ENCODE measurements at regions not wholly inside any gene's neighbourhood (a gene's known extent, or its start where the extent isn't known, plus 50 kb on each side); places are given as distances from the start of the nearest gene placed in this dataset.
"Not testable (repeated sequence)": the region's sequence is repeated elsewhere in the genome, so short reads cannot be mapped to it uniquely, and the experiment has no call there.

- Mint-ChIP-seq H3K9me3 (peaks cover 21% of the 10 kb centered on the region), H3K27ac (no peak overlapping the region), H3K4me3 (no peak overlapping the region), H3K36me3 (ENCODE audit: low read depth) (no peaks in the 10 kb centered on the region), H3K4me1 (ENCODE audit: low read depth) (no peaks in the 10 kb centered on the region), H3K27me3 (no peaks in the 10 kb centered on the region)
- CTCF ChIA-PET: no interaction called here
- TF ChIP-seq CTCF (IDR thresholded peaks at IDR 0.05): no peak
- no peak for ATAC-seq
- intact Hi-C loops (cut with micrococcal nuclease): no loop called here
- DNase-seq: no peak
- POLR2A ChIA-PET: no interaction called here
Measured at GRCh38 chr7:153567426-153567825, 484.8 kb upstream of the DPP6 start.

DNA sequence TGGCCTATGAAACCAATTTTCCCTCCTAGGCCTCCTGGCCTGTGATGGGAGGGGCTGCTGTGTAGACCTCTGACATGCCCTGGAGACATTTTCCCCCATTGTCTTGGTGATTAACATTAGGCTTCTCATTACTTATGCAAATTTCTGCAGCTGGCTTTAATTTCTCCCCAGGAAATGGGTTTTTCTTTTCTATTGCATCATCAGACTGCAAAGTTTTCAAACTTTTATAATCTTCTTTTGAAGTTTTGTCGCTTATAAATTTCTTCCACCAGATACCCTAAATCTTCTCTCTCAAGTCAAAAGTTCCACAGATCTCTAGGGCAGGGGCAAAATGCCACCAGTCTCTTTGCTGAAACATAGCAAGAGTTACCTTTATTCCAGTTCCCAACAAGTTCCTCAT is 482.7 kb upstream of the DPP6 start:
- CTCF ChIA-PET; H3K36me3 Mint-ChIP-seq (ENCODE audit: low read depth); H3K4me1 Mint-ChIP-seq (ENCODE audit: low read depth); H3K27me3 Mint-ChIP-seq; H3K4me3 Mint-ChIP-seq; DNase-seq; intact Hi-C loops (cut with micrococcal nuclease); ATAC-seq; H3K27ac Mint-ChIP-seq; POLR2A ChIA-PET: not testable (repeated sequence)
- peaks cover 21% of the 10 kb centered on the region for H3K9me3 Mint-ChIP-seq

- DNase-seq (no peak), ATAC-seq (no peak)
- no peak for TF ChIP-seq CTCF (IDR thresholded peaks at IDR 0.05)
- H3K9me3 Mint-ChIP-seq: peaks cover 27% of the 10 kb centered on the region
- H3K27me3 Mint-ChIP-seq: no peaks in the 10 kb centered on the region
- no peak overlapping the region for H3K27ac Mint-ChIP-seq
- no peaks in the 10 kb centered on the region for H3K4me1 Mint-ChIP-seq (ENCODE audit: low read depth)
- ChIA-PET CTCF (no interaction called here), POLR2A (no interaction called here)
- peaks cover 3% of the 10 kb centered on the region for H3K36me3 Mint-ChIP-seq (ENCODE audit: low read depth)
- no peak overlapping the region for H3K4me3 Mint-ChIP-seq
- intact Hi-C loops (cut with micrococcal nuclease): no loop called here
Measured at GRCh38 chr7:153576096-153576495, 476.1 kb upstream of the DPP6 start.

DNA sequence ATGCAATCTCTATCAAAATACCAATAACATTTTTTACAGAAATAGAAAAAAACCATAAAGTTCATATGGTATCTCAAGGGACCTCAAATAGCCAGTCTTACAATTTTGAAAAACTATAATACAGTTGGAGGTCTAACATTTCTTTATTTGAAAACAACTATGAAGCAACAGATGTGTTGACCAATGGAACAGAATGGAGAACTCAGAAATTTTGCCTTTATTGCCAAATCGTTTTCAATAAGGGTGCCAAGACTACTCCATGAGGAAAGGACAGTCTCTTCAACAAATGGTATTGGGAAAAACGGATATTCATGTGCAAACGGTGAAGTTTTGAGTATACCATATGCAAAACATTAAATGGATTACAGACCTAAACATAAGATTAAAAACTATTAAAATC is 470.8 kb upstream of the DPP6 start:
- ChIA-PET CTCF (no interaction called here), POLR2A (no interaction called here)
- no peak for TF ChIP-seq CTCF (IDR thresholded peaks at IDR 0.05)
- DNase-seq: no peak
- Mint-ChIP-seq H3K4me1 (ENCODE audit: low read depth) (no peaks in the 10 kb centered on the region), H3K4me3 (no peak overlapping the region), H3K27ac (no peak overlapping the region), H3K36me3 (ENCODE audit: low read depth) (no peaks in the 10 kb centered on the region), H3K27me3 (no peaks in the 10 kb centered on the region), H3K9me3 (peaks cover 29% of the 10 kb centered on the region)
- no peak for ATAC-seq
- intact Hi-C loops (cut with micrococcal nuclease): no loop called here

DNA sequence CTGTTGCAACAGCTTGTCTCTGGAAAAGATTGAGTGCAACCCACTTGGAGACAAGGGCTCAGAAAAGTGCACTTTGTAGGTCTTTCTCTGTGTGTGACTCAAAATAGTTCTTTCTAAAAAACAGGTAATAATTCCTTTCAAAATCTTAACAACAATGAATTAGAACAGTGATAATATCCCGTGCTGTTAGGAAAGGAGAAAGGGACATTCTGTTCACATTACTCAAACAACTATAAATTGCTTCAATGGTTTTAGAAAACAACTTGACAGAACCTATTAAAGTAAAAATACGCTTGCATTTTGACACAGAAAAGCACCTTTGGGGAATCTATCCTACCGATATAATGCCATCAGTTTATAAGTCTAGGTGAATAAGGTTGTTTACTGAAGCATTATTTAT is 468.1 kb upstream of the DPP6 start:
- intact Hi-C loops (cut with micrococcal nuclease): no loop called here
- no peak for TF ChIP-seq CTCF (IDR thresholded peaks at IDR 0.05)
- ATAC-seq: no peak

DNA sequence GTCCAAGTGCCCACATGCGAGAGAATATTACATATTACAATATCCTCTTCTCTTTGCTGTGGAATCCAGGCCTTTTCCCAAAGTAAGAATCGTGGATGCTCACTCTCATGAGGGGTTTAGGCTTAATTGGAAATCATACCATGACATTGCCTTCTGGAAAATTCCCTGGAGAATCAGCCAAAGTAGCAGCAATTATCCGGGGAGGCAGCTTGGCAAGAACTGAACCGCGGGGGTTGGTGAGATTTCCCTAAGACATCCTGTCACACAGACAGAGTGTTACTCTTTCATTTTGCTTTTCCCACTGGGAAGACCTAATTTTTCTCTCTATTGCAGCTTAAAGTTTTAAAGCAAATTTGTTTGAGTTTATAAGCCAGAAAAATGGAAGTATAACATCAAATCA is 463.6 kb upstream of the DPP6 start:
- intact Hi-C loops (cut with micrococcal nuclease): no loop called here
- ATAC-seq (no peak), DNase-seq (no peak)
- Mint-ChIP-seq H3K27ac (no peak overlapping the region), H3K4me3 (no peak overlapping the region), H3K36me3 (ENCODE audit: low read depth) (no peaks in the 10 kb centered on the region), H3K4me1 (ENCODE audit: low read depth) (no peaks in the 10 kb centered on the region), H3K9me3 (peaks cover 8% of the 10 kb centered on the region), H3K27me3 (no peaks in the 10 kb centered on the region)
- ChIA-PET POLR2A (no interaction called here), CTCF (no interaction called here)
- TF ChIP-seq CTCF (IDR thresholded peaks at IDR 0.05): no peak

More for the DNA sequence above, 468.1 kb upstream of the DPP6 start:
- Mint-ChIP-seq H3K4me1 (ENCODE audit: low read depth) (no peaks in the 10 kb centered on the region), H3K36me3 (ENCODE audit: low read depth) (no peaks in the 10 kb centered on the region), H3K9me3 (peaks cover 15% of the 10 kb centered on the region), H3K27me3 (no peaks in the 10 kb centered on the region), H3K27ac (no peak overlapping the region), H3K4me3 (no peak overlapping the region)
- ChIA-PET POLR2A (no interaction called here), CTCF (no interaction called here)
- no peak for DNase-seq

Data from activated CD8-positive, alpha-beta T cell treated with anti-CD3 and anti-CD28 coated beads for 36 hours (primary cell).